Psoas muscle (tissue), 7 donors: ENCODE measurements at regions not wholly inside any gene's neighbourhood (a gene's known extent, or its start where the extent isn't known, plus 50 kb on each side); places are given as distances from the start of the nearest gene placed in this dataset.

Experiments
- ATAC-seq, 4 donors: fragments of 200-7000 bp; cut with Tn5 transposase; one replicate each; pipeline ENCODE4 v1.9.1; 2020; ENCODE audit warnings: moderate library complexity in 3 of 4, mild to moderate bottlenecking in 2 of 4
- DNase-seq, 2 donors: peaks; one replicate each; pipeline ENCODE4 v3.0.0-alpha.2; 2020
- H3K27ac ChIP-seq: fragments of 200-600 bp; one replicate; pipeline ENCODE4 v1.8.0; 2022
- H3K27me3 ChIP-seq, 3 donors: fragments of 200-600 bp in 1 of 3; one replicate each; pipeline versions ENCODE4 v1.6.1 to v1.8.0; 2013 to 2022; ENCODE audit warnings: low read length in 2 of 3, mild to moderate bottlenecking in 2 of 3, moderate library complexity in 1 of 3; ENCODE audit not compliant: insufficient read depth in 3 of 3
- H3K36me3 ChIP-seq, 2 donors: fragments of 200-600 bp in 1 of 2; one replicate each; pipeline versions ENCODE4 v1.6.1 to v1.8.0; 2013 to 2022; ENCODE audit warnings: low read depth in 1 of 2, mild to moderate bottlenecking in 1 of 2, moderate library complexity in 1 of 2; ENCODE audit not compliant: insufficient read depth in 1 of 2
- H3K4me1 ChIP-seq: fragments of 200-600 bp; one replicate; pipeline ENCODE4 v1.8.0; 2022
- H3K4me3 ChIP-seq: fragments of 200-600 bp; one replicate; pipeline ENCODE4 v1.8.0; 2022; ENCODE audit warnings: mild to moderate bottlenecking
- H3K9me3 ChIP-seq: fragments of 200-600 bp; one replicate; pipeline ENCODE4 v1.8.0; 2022
- CTCF ChIP-seq: fragments of 200-600 bp; IDR thresholded peaks from one replicate; pipeline ENCODE4 v1.8.0; 2022; ENCODE audit warnings: antibody characterized with exemption
- WGBS, 3 donors: extraction: QIAGEN DNeasy Blood & Tissue Kit; methylation state at CpG; one replicate each; pipeline versions ENCODE4 v1.1.6 to v1.1.7; 2013; 5-methylcytosine and 5-hydroxymethylcytosine counted together
- intact Hi-C, 2 donors: fragments of 100-400 bp; cut with DNase I; formaldehyde crosslinking; loops; one replicate each; pipeline versions ENCODE4 v1.11.0 to v1.14.2; 2022
- donor health status: healthy with polysubstance abuse.
- donor health status: DM: no; HTN: no; CAD: no; lungs with moderate emphysema.
- donor health status: Bipolar disorder and iron deficiency.
- donor health status: healthy.
- donor health status: DM: yes; HTN: yes; CAD: no.
- donor health status: DM: no; HTN: no; CAD: no.
- donor health status: DM: yes; HTN: yes; CAD: no.

- intact Hi-C loops, result no loop called here
- H3K36me3 ChIP-seq, result no peaks in the 10 kb centered on the region
- no peaks in the 10 kb centered on the region for H3K27me3 ChIP-seq
- no peak overlapping the region for H3K4me3 ChIP-seq
- peak in 3 of 4 donors; percentile 34 to 52 (median 36) for ATAC-seq
- no peak for TF ChIP-seq CTCF
- no peaks in the 10 kb centered on the region for H3K9me3 ChIP-seq
- DNase-seq, result no peak
- H3K4me1 ChIP-seq, result no peaks in the 10 kb centered on the region
- H3K27ac ChIP-seq, result no peak overlapping the region
- WGBS, 3 donors, result 14 to 32% (median 17%) methylated on average over 2 of the region's 2 CpGs
Measured at GRCh38 chr2:226256237-226256636, 543.4 kb downstream of the IRS1 start.

GRCh38 chr2:226251661-226252060 lies 548.0 kb downstream of the IRS1 start:
- intact Hi-C loops, result no loop called here
- H3K9me3 ChIP-seq, result no peaks in the 10 kb centered on the region
- no peak overlapping the region for H3K4me3 ChIP-seq
- DNase-seq (no peak), ATAC-seq (no peak)
- no peaks in the 10 kb centered on the region for H3K27me3 ChIP-seq
- WGBS, 3 donors, result 46 to 55% (median 51%) methylated on average over 2 of the region's 2 CpGs
- no peak for TF ChIP-seq CTCF
- no peak overlapping the region for H3K27ac ChIP-seq
- no peaks in the 10 kb centered on the region for H3K36me3 ChIP-seq
- no peaks in the 10 kb centered on the region for H3K4me1 ChIP-seq

- no peak for TF ChIP-seq CTCF
Measured at GRCh38 chr2:226247289-226248275, 552.0 kb downstream of the IRS1 start.

GRCh38 chr2:226234187-226234586 lies 565.4 kb downstream of the IRS1 start:
- ATAC-seq, result no peak
- Histone ChIP-seq H3K27ac (no peak overlapping the region), H3K36me3 (no peaks in the 10 kb centered on the region), H3K4me3 (no peak overlapping the region), H3K27me3 (no peaks in the 10 kb centered on the region), H3K9me3 (no peaks in the 10 kb centered on the region), H3K4me1 (no peaks in the 10 kb centered on the region)
- no peak for DNase-seq
- 93 to 97% (median 93%) methylated on average over 2 of the region's 2 CpGs for WGBS, 3 donors
- TF ChIP-seq CTCF, result no peak
- intact Hi-C loops, result no loop called here

More at GRCh38 chr2:226247289-226248275, 552.0 kb downstream of the IRS1 start:
- Histone ChIP-seq H3K27me3 (no peaks in the 10 kb centered on the region), H3K4me3 (no peak overlapping the region), H3K9me3 (peaks cover 11% of the 10 kb centered on the region), H3K36me3 (no peaks in the 10 kb centered on the region), H3K27ac (no peak overlapping the region), H3K4me1 (no peaks in the 10 kb centered on the region)
- ATAC-seq (no peak), DNase-seq (no peak)
- WGBS, 3 donors, result 79 to 83% (median 80%) methylated on average over 3 of the region's 3 CpGs
- intact Hi-C loops, result no loop called here
